NCI-H2081 treated with DMSO at 0.1 percent for 48 hours (cell line): ENCODE measurements at regions not wholly inside any gene's neighbourhood (a gene's known extent, or its start where the extent isn't known, plus 50 kb on each side); places are given as distances from the start of the nearest gene placed in this dataset.
"Not testable (repeated sequence)": the region's sequence is repeated elsewhere in the genome, so short reads cannot be mapped to it uniquely, and the experiment has no call there.

Experiments used
- DNase-seq: peaks from one replicate; lab custom pipeline; 2025; lab: John Stamatoyannopoulos, UW

- no peak for DNase-seq
These were observed 252.6 kb upstream of the ANKRD30A start for GRCh38 chr10:36872702-36873393.

GRCh38 chr10:36840788-36841187 is 284.6 kb upstream of the ANKRD30A start:
- no peak for DNase-seq

- DNase-seq, result no peak
These were observed 288.0 kb upstream of the ANKRD30A start for GRCh38 chr10:36837416-36837815.

- no peak for DNase-seq
These were observed 305.6 kb upstream of the ANKRD30A start for GRCh38 chr10:36819781-36820180.

- no peak for DNase-seq
These were observed 307.5 kb upstream of the ANKRD30A start for GRCh38 chr10:36817898-36818297.

GRCh38 chr10:36808625-36809362 is 316.6 kb upstream of the ANKRD30A start:
- DNase-seq, result no peak

- no peak for DNase-seq
These were observed 322.2 kb upstream of the ANKRD30A start for GRCh38 chr10:36803229-36803628.

- DNase-seq, result no peak
These were observed 322.8 kb upstream of the ANKRD30A start for GRCh38 chr10:36802490-36803153.

GRCh38 chr10:36801660-36802059 is 323.7 kb upstream of the ANKRD30A start:
- DNase-seq, result no peak

- no peak for DNase-seq
These were observed 330.4 kb upstream of the ANKRD30A start for GRCh38 chr10:36794981-36795380.

- DNase-seq, result no peak
These were observed 335.4 kb upstream of the ANKRD30A start for GRCh38 chr10:36789974-36790373.

- no peak for DNase-seq
These were observed 337.2 kb upstream of the ANKRD30A start for GRCh38 chr10:36788152-36788551.

GRCh38 chr10:36783400-36783799 is 342.0 kb upstream of the ANKRD30A start:
- DNase-seq, result no peak

- no peak for DNase-seq
These were observed 343.8 kb upstream of the ANKRD30A start for GRCh38 chr10:36781570-36781969.

- no peak for DNase-seq
These were observed 345.2 kb upstream of the ANKRD30A start for GRCh38 chr10:36780158-36780557.

GRCh38 chr10:36779238-36779846 is 346.1 kb upstream of the ANKRD30A start:
- DNase-seq, result no peak

- no peak for DNase-seq
These were observed 346.7 kb upstream of the ANKRD30A start for GRCh38 chr10:36778651-36779050.

GRCh38 chr10:36773652-36774051 is 351.7 kb upstream of the ANKRD30A start:
- no peak for DNase-seq

GRCh38 chr10:36771725-36772124 is 353.7 kb upstream of the ANKRD30A start:
- DNase-seq, result no peak

- not testable (repeated sequence) for DNase-seq
These were observed 355.7 kb upstream of the ANKRD30A start for GRCh38 chr10:36769741-36770140.

- no peak for DNase-seq
These were observed 358.5 kb upstream of the ANKRD30A start for GRCh38 chr10:36766940-36767339.

- DNase-seq, result no peak
These were observed 359.0 kb upstream of the ANKRD30A start for GRCh38 chr10:36766415-36766810.
